Erythroblast (primary cell): ENCODE measurements at regions not wholly inside any gene's neighbourhood (a gene's known extent, or its start where the extent isn't known, plus 50 kb on each side); places are given as distances from the start of the nearest gene placed in this dataset.

Source experiments
- DNase-seq, 2 experiments: peaks; one replicate each; lab custom pipeline; 2025; lab: John Stamatoyannopoulos, UW
- GATA1 ChIP-seq: IDR thresholded peaks from 2 replicates; pipeline ENCODE4 v1.6.1; 2011; ENCODE audit warnings: low read depth, mild to moderate bottlenecking, control low read depth, low read length, moderate library complexity
- POLR2A ChIP-seq: IDR thresholded peaks from 2 replicates; pipeline ENCODE4 v1.6.1; 2011; ENCODE audit warnings: mild to moderate bottlenecking, low read length

DNA sequence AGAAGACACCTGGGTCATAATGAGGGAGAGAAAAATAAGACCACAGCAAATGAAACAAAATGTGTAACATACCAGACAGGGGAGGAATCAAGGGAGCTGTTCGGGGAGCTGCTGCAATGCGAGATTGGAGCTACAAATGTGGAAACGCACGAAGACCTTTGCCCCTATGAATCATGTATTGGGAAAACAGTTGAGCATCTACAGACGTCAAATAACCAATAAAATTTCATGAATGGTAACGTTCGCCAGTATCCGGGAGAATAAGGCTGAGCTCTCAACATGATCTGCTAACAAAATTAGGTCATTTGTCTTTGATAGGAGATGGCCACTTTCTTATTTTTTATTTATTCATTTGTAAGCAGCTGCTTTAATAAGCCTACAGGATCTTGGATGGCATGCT lies 486.2 kb upstream of the RBFOX1 start:
- no peak for TF ChIP-seq GATA1
- TF ChIP-seq POLR2A = no peak

DNA sequence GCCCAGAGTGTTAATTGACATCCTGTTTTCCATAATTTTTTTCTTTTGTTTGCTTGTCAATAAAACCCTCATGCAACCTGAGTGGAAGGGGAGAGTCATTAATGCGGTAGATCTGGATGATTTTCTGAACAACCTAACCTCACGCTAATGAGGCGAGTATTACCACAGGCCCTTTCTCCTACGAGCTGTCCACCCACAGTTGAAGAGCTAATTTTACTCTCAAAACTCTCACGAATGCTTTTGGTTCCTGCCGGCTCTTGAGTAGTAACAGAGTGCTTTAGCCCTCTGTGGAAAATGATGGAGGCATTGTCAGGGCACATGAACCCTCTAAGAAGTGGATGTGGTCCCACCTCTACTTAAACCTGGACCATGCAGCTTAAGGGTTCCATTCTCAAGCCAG lies 491.3 kb upstream of the RBFOX1 start:
- no peak for TF ChIP-seq POLR2A
- TF ChIP-seq GATA1 = no peak
- no peak for DNase-seq

More for the DNA sequence above, 486.2 kb upstream of the RBFOX1 start:
- no peak for DNase-seq

- DNase-seq = no peak
- TF ChIP-seq POLR2A (no peak), GATA1 (no peak)
Observed at GRCh38 chr16:6837722-6838121, 494.9 kb upstream of the RBFOX1 start.

DNA sequence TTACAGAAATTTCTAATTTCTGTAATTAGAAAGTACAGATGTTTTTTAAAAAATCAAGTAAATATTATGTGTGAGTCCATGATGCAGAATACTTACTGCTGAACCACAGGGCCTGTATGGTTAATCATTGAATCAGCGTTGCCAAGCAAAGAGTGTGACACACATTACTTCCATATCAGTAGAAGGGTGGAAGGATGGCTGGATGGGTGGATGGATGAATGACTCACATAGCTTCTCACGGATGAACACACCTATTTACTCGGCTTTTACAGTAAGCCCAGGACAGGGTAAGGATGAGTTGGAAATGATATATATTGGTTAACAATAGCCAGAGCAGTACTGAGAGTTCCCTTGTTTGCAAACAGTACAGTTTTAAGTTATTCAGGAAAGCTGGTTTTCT lies 495.9 kb upstream of the RBFOX1 start:
- no peak for DNase-seq
- no peak for TF ChIP-seq POLR2A
- TF ChIP-seq GATA1 = no peak

DNA sequence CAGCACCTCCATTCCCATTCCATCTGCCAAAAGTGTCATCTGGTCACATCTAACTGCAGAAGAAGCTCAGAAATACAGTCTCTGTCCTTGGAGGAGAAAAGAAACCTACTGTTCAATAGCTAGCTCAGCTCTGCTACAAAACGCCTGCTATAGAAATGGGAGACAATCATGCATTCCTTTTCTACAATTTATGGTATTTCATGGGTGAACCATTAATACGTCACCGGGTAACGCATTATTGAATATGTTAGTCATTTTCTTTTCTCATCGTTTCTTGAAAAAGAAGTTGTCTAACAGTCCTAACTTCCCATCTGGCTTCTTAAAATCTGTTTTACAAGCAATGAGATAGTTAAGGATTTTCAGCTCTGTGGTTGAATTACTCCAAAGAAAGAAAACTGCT lies 496.7 kb upstream of the RBFOX1 start:
- no peak for DNase-seq
- TF ChIP-seq GATA1 = no peak
- TF ChIP-seq POLR2A = no peak

DNA sequence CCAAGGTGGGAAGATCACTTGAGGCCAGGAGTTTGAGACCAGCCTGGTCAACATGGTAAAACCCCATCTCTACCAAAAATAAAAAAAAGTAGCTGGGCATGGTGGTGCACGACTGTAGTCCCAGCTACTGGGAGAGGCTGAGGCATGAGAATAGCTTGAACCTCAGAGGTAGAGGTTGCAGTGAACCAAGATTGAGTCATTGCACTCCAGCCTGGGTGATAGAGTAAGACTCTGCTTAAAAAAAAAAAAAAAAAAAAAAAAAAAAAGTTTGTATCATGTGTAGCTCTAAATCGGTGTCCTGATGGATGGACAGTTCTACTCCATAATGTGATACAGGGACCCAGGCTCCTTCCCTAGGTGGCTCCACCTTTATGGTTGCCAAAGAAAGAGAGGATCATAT lies 497.1 kb upstream of the RBFOX1 start:
- no peak for TF ChIP-seq POLR2A
- no peak for TF ChIP-seq GATA1
- DNase-seq = no peak

DNA sequence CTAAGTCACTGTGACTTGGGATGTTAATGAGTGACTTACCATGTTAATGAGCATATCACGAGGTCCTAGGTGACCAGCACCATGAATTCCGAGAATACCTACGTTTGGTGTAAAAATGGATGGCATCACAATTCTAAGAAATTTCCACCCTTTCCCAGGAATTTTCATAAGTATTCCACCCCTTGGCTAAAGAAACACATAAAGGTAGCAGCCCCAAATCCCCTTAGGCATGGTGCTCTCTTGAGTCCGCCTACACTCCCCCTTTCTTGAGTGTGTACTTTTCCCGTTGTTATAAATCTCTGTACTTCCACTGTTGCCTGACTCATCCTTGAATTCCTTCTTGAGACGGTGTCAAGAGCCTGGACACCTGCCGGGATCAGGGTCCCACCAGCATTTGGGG lies 504.0 kb upstream of the RBFOX1 start:
- no peak for TF ChIP-seq GATA1
- TF ChIP-seq POLR2A = no peak
- DNase-seq = no peak

DNA sequence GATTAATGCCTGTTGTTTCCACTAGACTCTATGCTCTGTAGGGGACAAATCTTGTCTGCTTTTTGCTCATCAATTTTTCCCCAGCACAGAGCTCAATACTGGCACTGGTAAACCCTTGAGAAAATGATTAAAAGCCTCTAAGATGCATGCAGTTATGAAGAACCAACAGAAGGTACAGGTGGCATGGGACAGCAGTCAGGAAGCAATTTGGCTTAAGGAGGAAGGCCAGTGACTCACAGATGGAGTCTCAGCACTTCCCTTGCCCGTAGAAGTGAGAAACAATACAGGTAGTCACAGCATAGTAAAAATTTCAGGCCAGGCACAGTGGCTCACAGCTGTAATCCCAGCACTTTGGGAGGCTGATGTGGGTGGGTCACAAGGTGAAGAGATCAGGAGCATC lies 504.7 kb upstream of the RBFOX1 start:
- no peak for TF ChIP-seq POLR2A
- TF ChIP-seq GATA1 = no peak
- DNase-seq = no peak

DNA sequence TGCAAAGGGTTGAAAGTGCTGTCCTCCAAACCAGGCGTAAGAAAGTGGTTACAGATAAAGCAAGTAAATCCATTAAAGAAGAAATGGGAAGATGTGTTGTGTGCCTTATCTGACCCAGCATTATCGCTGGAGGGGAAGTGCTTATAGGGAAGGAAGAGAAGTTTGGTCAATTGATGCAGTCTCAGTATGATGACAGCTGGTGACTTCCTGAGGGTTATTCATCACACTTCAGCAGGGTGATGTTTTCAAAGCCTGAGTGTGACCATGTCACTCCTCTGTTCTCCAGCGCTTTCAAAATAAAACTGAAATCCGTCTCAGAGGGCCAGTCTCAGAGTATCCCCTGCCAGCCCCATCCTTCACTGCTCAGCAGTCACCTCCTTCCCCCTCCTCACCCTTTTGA lies 505.4 kb upstream of the RBFOX1 start:
- TF ChIP-seq POLR2A (no peak), GATA1 (no peak)
- no peak for DNase-seq

DNA sequence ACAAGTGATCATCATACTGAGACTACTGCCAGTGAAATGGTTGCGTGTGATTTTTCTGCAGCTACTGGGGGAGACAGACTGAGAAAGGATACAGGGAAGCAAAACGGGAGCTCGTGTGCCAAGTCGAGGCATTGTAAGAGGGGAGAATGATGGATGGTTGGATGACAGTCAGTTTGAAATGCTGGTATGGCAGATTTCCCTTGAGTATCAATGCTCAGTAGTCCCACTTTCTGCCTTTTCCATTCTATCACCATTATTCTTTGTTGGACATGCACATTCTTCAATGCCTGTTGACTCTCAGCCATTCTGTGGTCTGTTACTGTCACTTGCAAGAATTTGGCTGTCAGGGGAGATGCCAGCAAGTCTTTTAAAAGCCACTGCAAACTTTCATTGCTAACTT lies 510.6 kb upstream of the RBFOX1 start:
- no peak for DNase-seq
- no peak for TF ChIP-seq POLR2A
- no peak for TF ChIP-seq GATA1

GRCh38 chr16:6804461-6804860 lies 528.2 kb upstream of the RBFOX1 start:
- TF ChIP-seq POLR2A = no peak
- TF ChIP-seq GATA1 = no peak
- DNase-seq = no peak

DNA sequence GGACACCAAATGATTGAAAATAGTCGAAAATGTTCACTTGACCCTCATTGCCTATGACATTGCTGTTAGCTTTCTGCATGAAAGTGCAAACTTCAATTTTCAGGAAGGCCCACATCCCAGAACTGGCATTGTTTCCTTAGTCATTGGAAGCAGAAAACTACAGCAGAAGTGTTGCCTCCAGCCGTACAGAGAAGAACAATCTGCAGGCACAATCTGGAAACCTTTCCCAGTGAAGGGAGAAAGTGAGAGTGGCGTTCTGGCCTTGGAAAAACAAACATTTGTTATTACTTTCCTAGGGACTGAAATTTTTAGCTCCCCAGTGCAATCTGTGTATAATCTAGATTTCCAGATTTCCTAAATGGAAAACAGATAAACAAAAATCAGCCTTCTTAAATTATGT lies 529.5 kb upstream of the RBFOX1 start:
- no peak for TF ChIP-seq POLR2A
- TF ChIP-seq GATA1 = no peak
- DNase-seq = no peak

GRCh38 chr16:6797223-6797622 lies 535.4 kb upstream of the RBFOX1 start:
- DNase-seq = no peak
- TF ChIP-seq GATA1 (no peak), POLR2A (no peak)

DNA sequence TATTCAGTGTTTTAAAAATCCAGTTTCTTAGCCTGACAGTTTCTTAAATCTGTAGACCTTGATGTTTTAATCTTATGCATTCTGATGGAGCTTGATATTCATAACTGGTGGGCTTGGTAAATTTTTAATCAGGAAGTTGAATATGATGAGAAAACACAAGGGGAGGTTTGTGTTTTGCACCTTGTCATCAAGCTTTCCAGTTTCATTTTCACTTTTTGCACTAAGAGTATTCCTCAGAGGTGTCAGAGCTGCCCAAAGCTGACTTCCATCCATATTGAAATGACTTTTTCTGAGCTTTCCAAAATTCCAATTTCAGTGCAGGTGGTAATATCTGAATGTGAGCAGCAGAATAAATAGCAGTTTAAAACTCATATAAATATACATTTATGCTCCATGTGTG lies 555.0 kb upstream of the RBFOX1 start:
- TF ChIP-seq POLR2A (no peak), GATA1 (no peak)
- DNase-seq = no peak

DNA sequence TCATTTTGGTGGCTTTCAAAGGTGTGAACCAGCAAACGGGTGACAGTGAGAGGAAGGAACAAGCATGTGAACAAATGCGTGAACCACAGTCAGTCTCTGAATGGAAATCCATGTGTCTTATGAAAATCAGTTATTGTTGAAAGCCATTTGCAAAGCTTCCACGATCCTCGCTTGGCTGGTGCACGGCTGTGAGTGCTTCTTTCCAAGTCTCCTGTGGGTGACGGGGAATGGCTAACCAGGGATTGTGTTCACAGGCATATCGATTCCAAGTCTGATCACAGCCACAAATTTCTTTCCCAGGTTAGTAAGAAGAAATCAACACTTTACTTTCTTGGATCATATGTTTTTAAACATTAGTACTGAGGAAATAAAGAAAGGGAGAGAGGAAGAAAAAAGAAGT lies 556.9 kb upstream of the RBFOX1 start:
- DNase-seq = no peak
- no peak for TF ChIP-seq GATA1
- no peak for TF ChIP-seq POLR2A

DNA sequence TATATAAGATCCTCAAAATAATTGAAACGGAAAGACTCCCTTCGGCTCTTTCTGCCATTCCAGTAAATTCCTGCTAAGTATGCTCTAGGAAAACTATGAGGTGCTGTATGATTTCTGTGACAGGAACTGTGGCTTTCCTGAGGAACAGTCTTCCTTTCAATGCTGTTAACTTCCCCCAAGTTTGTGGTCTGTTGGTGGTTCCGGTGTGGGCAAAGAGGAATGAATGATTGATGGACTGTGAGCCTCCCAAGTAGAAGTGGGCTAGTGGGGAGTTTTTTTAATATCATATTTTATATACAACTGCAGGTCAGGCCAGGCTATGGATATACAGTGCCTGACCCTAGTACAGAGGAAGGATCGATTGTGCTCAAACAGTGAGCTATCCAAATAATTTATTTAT lies 560.7 kb upstream of the RBFOX1 start:
- DNase-seq = no peak

More for the DNA sequence above, 560.7 kb upstream of the RBFOX1 start:
- TF ChIP-seq POLR2A (no peak), GATA1 (no peak)
